CD4-positive, alpha-beta memory T cell (primary cell): ENCODE measurements at regions not wholly inside any gene's neighbourhood (a gene's known extent, or its start where the extent isn't known, plus 50 kb on each side); places are given as distances from the start of the nearest gene placed in this dataset.

Source experiments
- CTCF ChIA-PET: fragments of 350-600 bp; sonication (Branson Sonifier 250); formaldehyde crosslinking; loops from one replicate; lab custom pipeline; 2021; ENCODE audit warnings: inconsistent platforms; ENCODE audit not compliant: partially characterized antibody; lab: Charles Lee
- POLR2A ChIA-PET: fragments of 350-600 bp; sonication (Branson Sonifier 250); formaldehyde crosslinking; loops from one replicate; lab custom pipeline; 2021; ENCODE audit not compliant: partially characterized antibody; lab: Charles Lee
- DNase-seq, 5 donors: peaks; one replicate each; pipeline versions ENCODE4 v3.0.0 to v3.0.0-alpha.2; 2020 to 2022; ENCODE audit warnings: mixed read lengths in 1 of 5
- H3K27ac ChIP-seq: one replicate; pipeline ENCODE4 v1.7.0; 2013; ENCODE audit warnings: low read depth, low read length
- H3K27me3 ChIP-seq: 2 replicates; pipeline ENCODE4 v1.7.0; 2013; ENCODE audit warnings: mild to moderate bottlenecking, low read length, moderate library complexity; ENCODE audit not compliant: insufficient read depth
- H3K36me3 ChIP-seq: 2 replicates; pipeline ENCODE4 v1.7.0; 2013; ENCODE audit warnings: mild to moderate bottlenecking, low read length, moderate library complexity; ENCODE audit not compliant: insufficient read depth
- H3K4me1 ChIP-seq: 2 replicates; pipeline ENCODE4 v1.7.0; 2013; ENCODE audit warnings: mild to moderate bottlenecking, low read length, moderate library complexity; ENCODE audit not compliant: insufficient read depth
- H3K4me3 ChIP-seq, 2 donors: one replicate each; pipeline ENCODE4 v1.7.0; 2013; ENCODE audit warnings: low read length in 2 of 2, mild to moderate bottlenecking in 1 of 2
- H3K9me3 ChIP-seq, 2 donors: one replicate each; pipeline ENCODE4 v1.7.0; 2013; ENCODE audit warnings: low read length in 2 of 2, control low read depth in 1 of 2; ENCODE audit not compliant: control insufficient read depth in 1 of 2
- H3K27ac Mint-ChIP-seq, 7 donors: one replicate each; pipeline ENCODE4 v1.8.0; 2020 to 2021; ENCODE audit warnings: mixed read lengths in 7 of 7, mild to moderate bottlenecking in 6 of 7, inconsistent platforms in 3 of 7, moderate library complexity in 3 of 7
- H3K27me3 Mint-ChIP-seq, 2 donors: one replicate each; pipeline ENCODE4 v1.8.0; 2020 to 2021; ENCODE audit warnings: mixed read lengths in 2 of 2
- H3K36me3 Mint-ChIP-seq, 2 donors: one replicate each; pipeline ENCODE4 v1.8.0; 2020 to 2021; ENCODE audit warnings: mixed read lengths in 2 of 2, inconsistent platforms in 1 of 2, mild to moderate bottlenecking in 1 of 2
- H3K4me1 Mint-ChIP-seq, 4 donors: one replicate each; pipeline ENCODE4 v1.8.0; 2020 to 2021; ENCODE audit warnings: mixed read lengths in 4 of 4, mild to moderate bottlenecking in 1 of 4
- H3K4me3 Mint-ChIP-seq, 8 donors: one replicate each; pipeline ENCODE4 v1.8.0; 2020 to 2021; ENCODE audit warnings: mixed read lengths in 8 of 8, mild to moderate bottlenecking in 7 of 8, moderate library complexity in 6 of 8, inconsistent platforms in 3 of 8
- H3K9me3 Mint-ChIP-seq, 8 donors: one replicate each; pipeline ENCODE4 v1.8.0; 2020 to 2021; ENCODE audit warnings: mixed read lengths in 8 of 8, mild to moderate bottlenecking in 5 of 8, inconsistent platforms in 3 of 8, moderate library complexity in 1 of 8
- intact Hi-C: fragments of 100-400 bp; cut with micrococcal nuclease; formaldehyde crosslinking; loops from one replicate; pipeline ENCODE4 v1.15.1; 2023

GRCh38 chr5:72599519-72600370 is 92.5 kb upstream of the ZNF366 start:
- no peaks in the 10 kb centered on the region for H3K9me3 ChIP-seq
- H3K4me3 ChIP-seq, result no peak overlapping the region
- H3K27me3 ChIP-seq, result no peaks in the 10 kb centered on the region
- Mint-ChIP-seq H3K4me1 (no peaks in the 10 kb centered on the region), H3K27me3 (no peaks in the 10 kb centered on the region), H3K4me3 (no peak overlapping the region), H3K9me3 (peaks cover 0 to 4% (median 0%) of the 10 kb centered on the region in 8 donors), H3K36me3 (no peaks in the 10 kb centered on the region), H3K27ac (no peak overlapping the region)
- ChIA-PET CTCF (interaction anchor here (2.1 kb wide), 1 partner anchor 11 kb away, joined by 6 read pairs; no protein-coding TSS in a partner anchor), POLR2A (no interaction called here)
- DNase-seq, result no peak
- intact Hi-C loops, result no loop called here
- H3K27ac ChIP-seq, result no peak overlapping the region
- no peaks in the 10 kb centered on the region for H3K4me1 ChIP-seq
- H3K36me3 ChIP-seq, result no peaks in the 10 kb centered on the region

- H3K9me3 Mint-ChIP-seq, result peaks cover 0 to 4% (median 0%) of the 10 kb centered on the region in 8 donors
- CTCF ChIA-PET, result no interaction called here
These were observed 91.8 kb upstream of the ZNF366 start for GRCh38 chr5:72599065-72599433.

GRCh38 chr5:72598401-72599064 is 91.3 kb upstream of the ZNF366 start:
- Histone ChIP-seq H3K27ac (no peak overlapping the region), H3K9me3 (no peaks in the 10 kb centered on the region), H3K4me3 (no peak overlapping the region), H3K27me3 (no peaks in the 10 kb centered on the region), H3K36me3 (no peaks in the 10 kb centered on the region), H3K4me1 (no peaks in the 10 kb centered on the region)
- intact Hi-C loops, result no loop called here
- no peak for DNase-seq
- no peaks in the 10 kb centered on the region for H3K4me1 Mint-ChIP-seq
- H3K36me3 Mint-ChIP-seq, result no peaks in the 10 kb centered on the region
- H3K4me3 Mint-ChIP-seq, result no peak overlapping the region
- POLR2A ChIA-PET, result no interaction called here
- H3K27ac Mint-ChIP-seq, result no peak overlapping the region
- peaks cover 0 to 4% (median 0%) of the 10 kb centered on the region in 8 donors for H3K9me3 Mint-ChIP-seq
- CTCF ChIA-PET, result no interaction called here
- no peaks in the 10 kb centered on the region for H3K27me3 Mint-ChIP-seq

More at GRCh38 chr5:72599065-72599433, 91.8 kb upstream of the ZNF366 start:
- H3K27ac ChIP-seq, result no peak overlapping the region
- no peak for DNase-seq
- H3K9me3 ChIP-seq, result no peaks in the 10 kb centered on the region
- Mint-ChIP-seq H3K4me3 (no peak overlapping the region), H3K4me1 (no peaks in the 10 kb centered on the region), H3K27me3 (no peaks in the 10 kb centered on the region), H3K27ac (no peak overlapping the region), H3K36me3 (no peaks in the 10 kb centered on the region)
- POLR2A ChIA-PET, result no interaction called here
- H3K4me3 ChIP-seq, result no peak overlapping the region
- intact Hi-C loops, result no loop called here
- no peaks in the 10 kb centered on the region for H3K36me3 ChIP-seq
- no peaks in the 10 kb centered on the region for H3K4me1 ChIP-seq
- H3K27me3 ChIP-seq, result no peaks in the 10 kb centered on the region

GRCh38 chr5:72597456-72597948 is 90.3 kb upstream of the ZNF366 start:
- H3K4me1 Mint-ChIP-seq, result no peaks in the 10 kb centered on the region
- Histone ChIP-seq H3K4me3 (no peak overlapping the region), H3K27ac (no peak overlapping the region), H3K27me3 (no peaks in the 10 kb centered on the region), H3K9me3 (no peaks in the 10 kb centered on the region), H3K4me1 (no peaks in the 10 kb centered on the region), H3K36me3 (no peaks in the 10 kb centered on the region)
- intact Hi-C loops, result no loop called here
- POLR2A ChIA-PET, result no interaction called here
- peaks cover 2 to 3% of the 10 kb centered on the region in 2 donors for H3K27me3 Mint-ChIP-seq
- H3K4me3 Mint-ChIP-seq, result no peak overlapping the region
- CTCF ChIA-PET, result no interaction called here
- DNase-seq, result no peak
- H3K9me3 Mint-ChIP-seq, result peaks cover 0 to 4% (median 0%) of the 10 kb centered on the region in 8 donors
- H3K36me3 Mint-ChIP-seq, result no peaks in the 10 kb centered on the region
- no peak overlapping the region for H3K27ac Mint-ChIP-seq

GRCh38 chr5:72596956-72597355 is 89.7 kb upstream of the ZNF366 start:
- H3K36me3 Mint-ChIP-seq, result no peaks in the 10 kb centered on the region
- POLR2A ChIA-PET, result no interaction called here
- no peak overlapping the region for H3K4me3 Mint-ChIP-seq
- H3K9me3 Mint-ChIP-seq, result peaks cover 0 to 4% (median 0%) of the 10 kb centered on the region in 8 donors
- DNase-seq, result no peak
- Histone ChIP-seq H3K4me3 (no peak overlapping the region), H3K27ac (no peak overlapping the region), H3K36me3 (no peaks in the 10 kb centered on the region), H3K4me1 (no peaks in the 10 kb centered on the region), H3K9me3 (no peaks in the 10 kb centered on the region), H3K27me3 (no peaks in the 10 kb centered on the region)
- CTCF ChIA-PET, result no interaction called here
- H3K4me1 Mint-ChIP-seq, result no peaks in the 10 kb centered on the region
- intact Hi-C loops, result no loop called here
- no peak overlapping the region for H3K27ac Mint-ChIP-seq
- peaks cover 4 to 7% of the 10 kb centered on the region in 2 donors for H3K27me3 Mint-ChIP-seq

GRCh38 chr5:72588640-72589039 is 81.4 kb upstream of the ZNF366 start:
- Mint-ChIP-seq H3K4me3 (no peak overlapping the region), H3K27me3 (peaks cover 5 to 10% of the 10 kb centered on the region in 2 donors), H3K9me3 (peaks cover 0 to 2% (median 0%) of the 10 kb centered on the region in 8 donors), H3K36me3 (no peaks in the 10 kb centered on the region), H3K27ac (no peak overlapping the region), H3K4me1 (peaks cover 0 to 3% (median 0%) of the 10 kb centered on the region in 4 donors)
- Histone ChIP-seq H3K36me3 (no peaks in the 10 kb centered on the region), H3K9me3 (no peaks in the 10 kb centered on the region), H3K27me3 (no peaks in the 10 kb centered on the region), H3K27ac (no peak overlapping the region), H3K4me1 (no peaks in the 10 kb centered on the region), H3K4me3 (no peak overlapping the region)
- POLR2A ChIA-PET, result no interaction called here
- intact Hi-C loops, result no loop called here
- no peak for DNase-seq
- CTCF ChIA-PET, result no interaction called here

GRCh38 chr5:72587661-72588308 is 80.6 kb upstream of the ZNF366 start:
- no peaks in the 10 kb centered on the region for H3K36me3 ChIP-seq
- no peak overlapping the region for H3K4me3 ChIP-seq
- H3K4me3 Mint-ChIP-seq, result no peak overlapping the region
- no peaks in the 10 kb centered on the region for H3K4me1 ChIP-seq
- ChIA-PET POLR2A (no interaction called here), CTCF (no interaction called here)
- no peak overlapping the region for H3K27ac ChIP-seq
- H3K36me3 Mint-ChIP-seq, result no peaks in the 10 kb centered on the region
- peaks cover 0 to 3% (median 0%) of the 10 kb centered on the region in 4 donors for H3K4me1 Mint-ChIP-seq
- H3K27me3 ChIP-seq, result no peaks in the 10 kb centered on the region
- no peaks in the 10 kb centered on the region for H3K9me3 ChIP-seq
- peaks cover 3 to 10% of the 10 kb centered on the region in 2 donors for H3K27me3 Mint-ChIP-seq
- peaks cover 0 to 3% (median 0%) of the 10 kb centered on the region in 8 donors for H3K9me3 Mint-ChIP-seq
- H3K27ac Mint-ChIP-seq, result no peak overlapping the region
- no peak for DNase-seq
- intact Hi-C loops, result no loop called here
